Retinal pigment epithelial cell (primary cell): ENCODE measurements at regions not wholly inside any gene's neighbourhood (a gene's known extent, or its start where the extent isn't known, plus 50 kb on each side); places are given as distances from the start of the nearest gene placed in this dataset.
"Not testable (repeated sequence)": the region's sequence is repeated elsewhere in the genome, so short reads cannot be mapped to it uniquely, and the experiment has no call there.

Source experiments
- DNase-seq: peaks from one replicate; pipeline ENCODE4 v3.0.0-alpha.2; 2010; ENCODE audit warnings: low read depth
- H3K4me3 ChIP-seq: 2 replicates; pipeline ENCODE4 v1.5.1; 2011; ENCODE audit warnings: mild to moderate bottlenecking, low read length, control low read depth, moderate library complexity
- CTCF ChIP-seq: conservative IDR thresholded peaks from 2 replicates; pipeline ENCODE4 v1.5.1; 2011; ENCODE audit warnings: low read depth, low read length, control low read depth, inconsistent platforms

GRCh38 chr4:125590158-125590557, 275.4 kb downstream of the FAT4 start:
- no peak for DNase-seq
- TF ChIP-seq CTCF, result no peak
- no peak overlapping the region for H3K4me3 ChIP-seq

- no peak for TF ChIP-seq CTCF
- H3K4me3 ChIP-seq, result no peak overlapping the region
- DNase-seq, result no peak
Observed at GRCh38 chr4:125591290-125591689, 276.5 kb downstream of the FAT4 start.

- no peak for DNase-seq
- TF ChIP-seq CTCF, result no peak
- no peak overlapping the region for H3K4me3 ChIP-seq
Observed at GRCh38 chr4:125594056-125594602, 279.4 kb downstream of the FAT4 start.

- not testable (repeated sequence) for H3K4me3 ChIP-seq, DNase-seq
Observed at GRCh38 chr4:125605926-125606325, 291.2 kb downstream of the FAT4 start.

- H3K4me3 ChIP-seq, result no peak overlapping the region
- no peak for DNase-seq
- TF ChIP-seq CTCF, result no peak
Observed at GRCh38 chr4:125620066-125620860, 305.5 kb downstream of the FAT4 start.

- no peak for DNase-seq
- no peak for TF ChIP-seq CTCF
- H3K4me3 ChIP-seq, result no peak overlapping the region
Observed at GRCh38 chr4:125624951-125625350, 310.2 kb downstream of the FAT4 start.

- no peak overlapping the region for H3K4me3 ChIP-seq
- no peak for DNase-seq
- TF ChIP-seq CTCF, result no peak
Observed at GRCh38 chr4:125626946-125627345, 312.2 kb downstream of the FAT4 start.
